ENCODE measurements at regions not wholly inside any gene's neighbourhood (a gene's known extent, or its start where the extent isn't known, plus 50 kb on each side); places are given as distances from the start of the nearest gene placed in this dataset.

DNA sequence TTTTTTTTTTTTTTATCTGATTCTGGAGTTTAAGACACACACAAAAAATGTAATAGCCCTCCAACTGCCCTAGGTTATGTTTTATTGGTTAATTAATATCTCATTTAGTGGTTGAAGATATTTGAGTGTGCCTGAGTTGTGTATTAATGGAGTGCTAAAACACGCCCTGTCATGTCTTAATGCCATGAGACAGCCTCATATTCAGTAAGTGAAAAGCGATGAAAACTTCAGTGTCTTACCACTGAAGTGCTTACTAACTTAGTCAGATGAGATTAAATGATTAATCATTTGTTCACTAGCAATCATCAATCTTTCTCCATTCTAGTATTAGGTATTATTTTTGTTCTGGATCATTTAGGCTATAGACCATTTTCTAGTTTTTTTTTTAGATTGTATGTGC lies 544.7 kb upstream of the ROBO2 start:
- ChIA-PET CTCF (ENCODE audit: partially characterized antibody) (no interaction called here), POLR2A (ENCODE audit: partially characterized antibody) (no interaction called here)
- H3K36me3 ChIP-seq (ENCODE audit: control insufficient read depth in 2 of 4, insufficient read depth in 4 of 4, low read length in 3 of 4), result no peaks in the 10 kb centered on the region
- no peaks in the 10 kb centered on the region for H3K23me2 ChIP-seq (ENCODE audit: low read depth, low read length)
- no peak overlapping the region for H2AK5ac ChIP-seq (ENCODE audit: low read depth, low read length)
- FAIRE-seq, result no peak
- peaks cover 0 to 6% of the 10 kb centered on the region in 2 experiments; a peak in 3 of 4 replicates for H3K9me3 ChIP-seq (ENCODE audit: insufficient read depth in 2 of 2, low read depth in 1 of 2, low read length in 1 of 2)
- no peak overlapping the region for H4K8ac ChIP-seq (ENCODE audit: extremely low read depth, insufficient read depth, low read length)
- H3K79me2 ChIP-seq (ENCODE audit: control insufficient read depth in 1 of 2, insufficient read depth in 2 of 2, low read length in 2 of 2), result no peaks in the 10 kb centered on the region
- H4K20me1 ChIP-seq (replicated peaks in 1 of 2; ENCODE audit: control insufficient read depth in 1 of 2, insufficient read depth in 2 of 2, low read length in 2 of 2), result no peaks in the 10 kb centered on the region
- H3K4ac ChIP-seq (replicated peaks; ENCODE audit: insufficient read length, low read depth, low read length), result no peak overlapping the region
- no peaks in the 10 kb centered on the region for H3K79me1 ChIP-seq (ENCODE audit: low read depth, low read length)
- TF ChIP-seq SP4 (IDR thresholded peaks at IDR 0.05; ENCODE audit: low read length), result no peak
- no peak for TF ChIP-seq TAF7 (optimal IDR thresholded peaks at IDR 0.05; ENCODE audit: borderline replicate concordance, low read depth, low read length)
- TF ChIP-seq ASH2L (IDR thresholded peaks at IDR 0.05; ENCODE audit: low read length), result no peak
- no peak for TF ChIP-seq CBX5 (IDR thresholded peaks at IDR 0.05; ENCODE audit: low read depth, low read length)
- TF ChIP-seq, protein P1, sequence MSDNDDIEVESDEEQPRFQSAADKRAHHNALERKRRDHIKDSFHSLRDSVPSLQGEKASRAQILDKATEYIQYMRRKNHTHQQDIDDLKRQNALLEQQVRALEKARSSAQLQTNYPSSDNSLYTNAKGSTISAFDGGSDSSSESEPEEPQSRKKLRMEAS (IDR thresholded peaks at IDR 0.05), result no peak
- H3K4me3 ChIP-seq (ENCODE audit: extremely low read depth in 1 of 4, insufficient read depth in 2 of 4, low read depth in 3 of 4, low read length in 4 of 4), result no peak overlapping the region
- no peak overlapping the region for H3K4me2 ChIP-seq (ENCODE audit: insufficient read depth in 1 of 2, low read depth in 2 of 2, low read length in 2 of 2)
- no peak overlapping the region for H3K18ac ChIP-seq (ENCODE audit: extremely low read depth, low read length)
- no peak overlapping the region for H2BK15ac ChIP-seq (ENCODE audit: low read length)
- H3K27me3 ChIP-seq (replicated peaks in 1 of 4; ENCODE audit: control insufficient read depth in 3 of 4, extremely low read depth in 1 of 4, insufficient read depth in 3 of 4, low read length in 3 of 4), result no peaks in the 10 kb centered on the region
- 94% methylated on average over 2 of the region's 2 CpGs; no CpG with 5 or more reads in 1 of the 2 experiments for WGBS, 2 experiments (ENCODE audit: extremely low coverage in 1 of 2, insufficient coverage in 1 of 2, insufficient read length in 1 of 2, insufficient replicate concordance in 2 of 2, low coverage in 1 of 2, low lambda C conversion rate in 2 of 2, missing lambda C conversion rate in 1 of 2)
- H2AFZ ChIP-seq (ENCODE audit: low read length), result no peak overlapping the region
- no peak overlapping the region for H3K14ac ChIP-seq (ENCODE audit: insufficient read length)
- no peak overlapping the region for H3K9ac ChIP-seq (replicated peaks in 1 of 4; ENCODE audit: extremely low read depth in 1 of 4, low read depth in 3 of 4, low read length in 3 of 4)
- H3K56ac ChIP-seq (replicated peaks; ENCODE audit: insufficient read length, low read depth, low read length), result no peak overlapping the region
- H4K91ac ChIP-seq (replicated peaks; ENCODE audit: insufficient read length, low read length), result no peak overlapping the region
- no peak overlapping the region for H4K5ac ChIP-seq (ENCODE audit: insufficient read length, low read depth, low read length)
- H2BK20ac ChIP-seq (ENCODE audit: low read length), result no peak overlapping the region
- DNase-seq (ENCODE audit: low read depth in 1 of 2, low spot score in 2 of 2), result no peak
- no peak overlapping the region for H2BK5ac ChIP-seq (ENCODE audit: low read depth, low read length)
- no peak overlapping the region for H3K23ac ChIP-seq (ENCODE audit: insufficient read length)
- H2BK12ac ChIP-seq (ENCODE audit: low read depth, low read length), result no peak overlapping the region; the same call in 1 of the 2 replicates
- no peak overlapping the region for H2BK120ac ChIP-seq (replicated peaks; ENCODE audit: low read depth, low read length)
- H3K4me1 ChIP-seq (replicated peaks in 1 of 4; ENCODE audit: control insufficient read depth in 3 of 4, insufficient read depth in 4 of 4, low read length in 3 of 4), result no peaks in the 10 kb centered on the region; a peak in 1 of 7 replicates
- H3K27ac ChIP-seq (ENCODE audit: low read depth, low read length), result no peak overlapping the region

Measured in H1 (cell line).